ENCODE measurements at regions not wholly inside any gene's neighbourhood (a gene's known extent, or its start where the extent isn't known, plus 50 kb on each side); places are given as distances from the start of the nearest gene placed in this dataset.
"Not testable (repeated sequence)": the region's sequence is repeated elsewhere in the genome, so short reads cannot be mapped to it uniquely, and the experiment has no call there.

GRCh38 chr3:135412475-135412874, 553.1 kb upstream of the PPP2R3A start:
- no peak for DNase-seq

GRCh38 chr3:135416182-135416581, 549.3 kb upstream of the PPP2R3A start:
- DNase-seq: no peak

GRCh38 chr3:135419155-135419554, 546.4 kb upstream of the PPP2R3A start:
- no peak for DNase-seq

GRCh38 chr3:135426508-135426907, 539.0 kb upstream of the PPP2R3A start:
- DNase-seq: no peak

- DNase-seq: no peak
Measured at GRCh38 chr3:135432402-135432801, 533.1 kb upstream of the PPP2R3A start.

GRCh38 chr3:135438889-135439597, 526.5 kb upstream of the PPP2R3A start:
- not testable (repeated sequence) for DNase-seq

- not testable (repeated sequence) for DNase-seq
Measured at GRCh38 chr3:135439632-135440031, 525.9 kb upstream of the PPP2R3A start.

GRCh38 chr3:135440233-135440632, 525.3 kb upstream of the PPP2R3A start:
- DNase-seq: no peak

GRCh38 chr3:135440746-135441145, 524.8 kb upstream of the PPP2R3A start:
- DNase-seq: no peak

- DNase-seq: no peak
Measured at GRCh38 chr3:135444058-135444457, 521.5 kb upstream of the PPP2R3A start.

GRCh38 chr3:135447483-135447882, 518.0 kb upstream of the PPP2R3A start:
- DNase-seq: no peak

- DNase-seq: no peak
Measured at GRCh38 chr3:135448520-135448919, 517.0 kb upstream of the PPP2R3A start.

GRCh38 chr3:135449046-135449445, 516.5 kb upstream of the PPP2R3A start:
- DNase-seq: no peak

GRCh38 chr3:135451037-135451785, 514.3 kb upstream of the PPP2R3A start:
- no peak for DNase-seq

- no peak for DNase-seq
Measured at GRCh38 chr3:135452881-135453280, 512.6 kb upstream of the PPP2R3A start.

- DNase-seq: no peak
Measured at GRCh38 chr3:135453326-135453725, 512.2 kb upstream of the PPP2R3A start.

- no peak for DNase-seq
Measured at GRCh38 chr3:135454890-135455289, 510.6 kb upstream of the PPP2R3A start.

- no peak for DNase-seq
Measured at GRCh38 chr3:135456108-135456790, 509.3 kb upstream of the PPP2R3A start.

- no peak for DNase-seq
Measured at GRCh38 chr3:135458541-135459322, 506.8 kb upstream of the PPP2R3A start.

GRCh38 chr3:135460273-135460672, 505.3 kb upstream of the PPP2R3A start:
- no peak for DNase-seq

GRCh38 chr3:135471911-135472310, 493.6 kb upstream of the PPP2R3A start:
- DNase-seq: no peak

- DNase-seq: no peak
Measured at GRCh38 chr3:135473449-135473848, 492.1 kb upstream of the PPP2R3A start.

- no peak for DNase-seq
Measured at GRCh38 chr3:135487261-135487660, 478.3 kb upstream of the PPP2R3A start.
